HCT116 (cell line): ENCODE measurements at regions not wholly inside any gene's neighbourhood (a gene's known extent, or its start where the extent isn't known, plus 50 kb on each side); places are given as distances from the start of the nearest gene placed in this dataset.
"Not testable (repeated sequence)": the region's sequence is repeated elsewhere in the genome, so short reads cannot be mapped to it uniquely, and the experiment has no call there.

ENCODE experiments used
- ATAC-seq: fragments of 200-7000 bp; cut with Tn5 transposase; 2 replicates; pipeline ENCODE4 v1.9.1; 2020; ENCODE audit warnings: mild to moderate bottlenecking, moderate library complexity
- BruUV-seq: library from RNA; stranded (reverse); fragments of 400-500 nt; replicated peaks from 2 replicates; lab custom pipeline; 2021; lab: Mats Ljungman, UMichigan
- CTCF ChIA-PET: fragments of 300-600 bp; sonication (Branson Sonifier 250); formaldehyde crosslinking; loops from one replicate; lab custom pipeline; 2021; ENCODE audit warnings: antibody characterized with exemption; lab: Charles Lee
- POLR2A ChIA-PET: fragments of 300-600, 350-600 bp; sonication (Branson Sonifier 250); formaldehyde crosslinking; loops from one replicate; lab custom pipeline; 2021; ENCODE audit warnings: antibody characterized with exemption; lab: Charles Lee
- RAD21 ChIA-PET, 2 experiments: fragments of 300-600 bp; sonication (Branson Sonifier 250); formaldehyde crosslinking; loops; one replicate each; lab custom pipeline; 2023; ENCODE audit warnings: low total read pairs in 2 of 2; ENCODE audit not compliant: uncharacterized antibody in 2 of 2, unreplicated experiment in 2 of 2, low non-redundant PET in 1 of 2; lab: Charles Lee
- DNase-seq: peaks from one replicate; pipeline ENCODE4 v3.0.0-alpha.2; 2010; ENCODE audit warnings: low read depth, low spot score
- H2AFZ ChIP-seq: fragments of 200-600 bp; shearing (Covaris generic), sonication (generic); 2 replicates; pipeline ENCODE4 v1.6.1; 2017; ENCODE audit warnings: low read depth, mixed run types, mixed read lengths, antibody characterized with exemption, low read length; ENCODE audit not compliant: poor library complexity, severe bottlenecking
- H3K27ac ChIP-seq: 2 replicates; pipeline ENCODE4 v1.5.1; 2012; ENCODE audit warnings: low read depth, low read length
- H3K27me3 ChIP-seq: fragments of 200-600 bp; sonication (generic); 2 replicates; pipeline ENCODE4 v1.6.1; 2016; ENCODE audit warnings: mixed run types, low read length, mixed read lengths; ENCODE audit not compliant: insufficient read depth
- H3K36me3 ChIP-seq, 2 experiments: fragments of 200-500 bp in 1 of 2; fragments of 200-600 bp in 1 of 2; sonication (Bioruptor generic) in 1 of 2; sonication (generic) in 1 of 2; 2 replicates each; pipeline versions ENCODE4 v1.5.1 to v1.6.1; 2014 to 2016; ENCODE audit warnings: low read length in 2 of 2, inconsistent platforms in 1 of 2, mixed read lengths in 1 of 2, mixed run types in 1 of 2; ENCODE audit not compliant: insufficient read depth in 2 of 2, control insufficient read depth in 1 of 2
- H3K4me1 ChIP-seq, 2 experiments: fragments of 200-600 bp in 1 of 2; sonication (generic) in 1 of 2; 2 replicates each; pipeline versions ENCODE4 v1.5.1 to v1.6.1; 2012 to 2017; ENCODE audit warnings: low read length in 2 of 2, inconsistent platforms in 1 of 2, mild to moderate bottlenecking in 1 of 2, mixed read lengths in 1 of 2, mixed run types in 1 of 2, moderate library complexity in 1 of 2; ENCODE audit not compliant: insufficient read depth in 2 of 2, control insufficient read depth in 1 of 2
- H3K4me2 ChIP-seq: fragments of 200-600 bp; sonication (generic); 2 replicates; pipeline ENCODE4 v1.6.1; 2017; ENCODE audit warnings: mixed run types, low read length, mixed read lengths
- H3K4me3 ChIP-seq, 2 experiments: fragments of 200-600 bp in 1 of 2; sonication (generic) in 1 of 2; replicated peaks in 1 of 2; 2 replicates each; pipeline ENCODE4 v1.5.1; 2011 to 2016; ENCODE audit warnings: low read length in 2 of 2, control low read depth in 1 of 2, low read depth in 1 of 2, mild to moderate bottlenecking in 1 of 2, mixed read lengths in 1 of 2, mixed run types in 1 of 2
- H3K79me2 ChIP-seq: fragments of 200-600 bp; sonication (generic); 2 replicates; pipeline ENCODE4 v1.6.1; 2017; ENCODE audit warnings: mild to moderate bottlenecking, mixed run types, low read length, moderate library complexity, mixed read lengths; ENCODE audit not compliant: insufficient read depth
- H3K9ac ChIP-seq: fragments of 200-600 bp; sonication (generic); 2 replicates; pipeline ENCODE4 v1.6.1; 2016; ENCODE audit warnings: low read length, mixed read lengths
- H3K9me2 ChIP-seq: fragments of 200-600 bp; sonication (generic), shearing (Covaris generic); 2 replicates; pipeline ENCODE4 v1.6.1; 2017; ENCODE audit warnings: mixed run types, mild to moderate bottlenecking, moderate library complexity; ENCODE audit not compliant: insufficient read depth
- H3K9me3 ChIP-seq, 2 experiments: fragments of 200-500 bp in 1 of 2; fragments of 200-600 bp in 1 of 2; sonication (Bioruptor generic) in 1 of 2; sonication (generic) in 1 of 2; 2 replicates each; pipeline ENCODE4 v1.6.1; 2014 to 2017; ENCODE audit warnings: low read length in 2 of 2, mixed read lengths in 2 of 2, inconsistent platforms in 1 of 2, low read depth in 1 of 2, mild to moderate bottlenecking in 1 of 2, mixed run types in 1 of 2, moderate library complexity in 1 of 2; ENCODE audit not compliant: control insufficient read depth in 1 of 2, insufficient read depth in 1 of 2
- H4K20me1 ChIP-seq: fragments of 200-600 bp; sonication (generic), shearing (Covaris generic); 2 replicates; pipeline ENCODE4 v1.6.1; 2017; ENCODE audit warnings: mixed run types, mild to moderate bottlenecking, moderate library complexity; ENCODE audit not compliant: insufficient read depth
- CEBPB ChIP-seq: IDR thresholded peaks from 2 replicates; pipeline ENCODE4 v1.6.1; 2012; ENCODE audit warnings: low read depth
- EGR1 ChIP-seq: IDR thresholded peaks from 2 replicates; pipeline ENCODE4 v1.6.1; 2012; ENCODE audit warnings: low read depth
- EZH2phosphoT487 ChIP-seq: fragments of 200-600 bp; IDR thresholded peaks from 2 replicates; pipeline ENCODE4 v1.6.1; 2018; ENCODE audit warnings: antibody characterized with exemption, borderline replicate concordance
- SIN3A ChIP-seq: IDR thresholded peaks from 2 replicates; pipeline ENCODE4 v1.6.1; 2012; ENCODE audit warnings: low read depth
- intact Hi-C: fragments of 100-400 bp; cut with micrococcal nuclease; formaldehyde crosslinking; loops from 2 replicates; pipeline ENCODE4 v1.10.0; 2022

DNA sequence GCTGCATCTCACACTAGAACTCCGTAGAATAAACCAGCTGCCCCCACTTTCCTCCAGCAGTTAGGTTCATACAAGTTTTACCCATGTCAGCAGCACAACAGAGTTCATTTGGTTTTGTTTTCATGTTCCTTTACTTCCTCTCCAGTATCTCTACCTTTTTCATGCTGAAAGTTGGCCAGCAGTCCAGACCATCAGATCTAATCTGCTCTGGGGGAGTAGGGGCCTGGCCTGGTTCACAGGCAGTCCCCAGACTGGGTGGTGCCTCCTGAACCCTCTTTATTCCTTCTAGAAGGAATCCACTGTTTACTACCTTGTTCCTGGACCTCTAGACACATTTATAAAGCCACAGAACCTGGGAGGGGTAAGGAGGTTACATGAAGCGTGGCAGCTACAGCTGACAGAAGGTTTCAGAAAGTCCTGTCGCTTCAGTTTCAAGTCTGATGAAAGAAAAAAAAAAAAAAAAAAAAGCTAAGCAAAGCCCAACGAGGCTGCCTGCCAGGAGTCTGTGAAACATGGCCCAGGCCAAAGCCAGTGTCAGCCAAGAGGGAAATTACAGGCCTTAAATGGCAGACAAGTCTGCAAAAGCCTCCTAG, 184.6 kb upstream of the JUN start:
- CTCF ChIA-PET: no interaction called here
- no peaks in the 10 kb centered on the region for H3K4me1 ChIP-seq
- H3K9me3 ChIP-seq: no peaks in the 10 kb centered on the region
- TF ChIP-seq SIN3A: no peak
- TF ChIP-seq EZH2phosphoT487: no peak
- TF ChIP-seq CEBPB: no peak
- no peak for TF ChIP-seq EGR1
- TF ChIP-seq, all 23 proteins: peak for 0
- H3K9ac ChIP-seq: no peak overlapping the region
- H4K20me1 ChIP-seq: no peaks in the 10 kb centered on the region
- ATAC-seq (no peak), DNase-seq (no peak)
- ChIA-PET RAD21 (no interaction called here), POLR2A (interaction anchor here (0.7 kb wide), 1 partner anchor 1456 kb away, joined by 6 read pairs; no protein-coding TSS in a partner anchor)
- no peak overlapping the region for H3K27ac ChIP-seq
- no peak overlapping the region for H3K4me3 ChIP-seq
- H2AFZ ChIP-seq: no peak overlapping the region
- no peaks in the 10 kb centered on the region for H3K9me2 ChIP-seq
- BruUV-seq: no TSS peak
- no peaks in the 10 kb centered on the region for H3K36me3 ChIP-seq
- no peak overlapping the region for H3K4me2 ChIP-seq
- no peaks in the 10 kb centered on the region for H3K79me2 ChIP-seq
- H3K27me3 ChIP-seq: no peaks in the 10 kb centered on the region
- intact Hi-C loops: no loop called here

GRCh38 chr1:58969176-58969575, 185.3 kb upstream of the JUN start:
- RAD21 ChIA-PET: not testable (repeated sequence)
- POLR2A ChIA-PET: interaction anchor here (0.7 kb wide), 1 partner anchor 1457 kb away, joined by 6 read pairs; no protein-coding TSS in a partner anchor

More at GRCh38 chr1:58969176-58969575, 185.3 kb upstream of the JUN start:
- H3K4me2 ChIP-seq, H3K79me2 ChIP-seq, intact Hi-C loops, H3K27me3 ChIP-seq, H4K20me1 ChIP-seq, H3K36me3 ChIP-seq, H3K4me1 ChIP-seq, BruUV-seq, H3K9me2 ChIP-seq, H3K9ac ChIP-seq, H3K4me3 ChIP-seq, H3K9me3 ChIP-seq, DNase-seq, ATAC-seq, H3K27ac ChIP-seq, CTCF ChIA-PET, H2AFZ ChIP-seq: not testable (repeated sequence)
